KMS-11 (cell line): ENCODE measurements at regions not wholly inside any gene's neighbourhood (a gene's known extent, or its start where the extent isn't known, plus 50 kb on each side); places are given as distances from the start of the nearest gene placed in this dataset.

Experiments
- H2AFZ ChIP-seq: fragments of 200-600 bp; sonication (generic); 2 replicates; pipeline ENCODE4 v1.6.1; 2016; ENCODE audit warnings: antibody characterized with exemption, mixed run types, low read depth
- H3K27ac ChIP-seq: fragments of 200-600 bp; sonication (generic); 2 replicates; pipeline ENCODE4 v1.6.1; 2016; ENCODE audit warnings: mild to moderate bottlenecking, mixed run types
- H3K27me3 ChIP-seq: fragments of 200-600 bp; sonication (generic); 2 replicates; pipeline ENCODE4 v1.6.1; 2017; ENCODE audit warnings: mild to moderate bottlenecking, low read depth, mixed run types, moderate library complexity; ENCODE audit not compliant: insufficient read depth
- H3K36me3 ChIP-seq: fragments of 200-600 bp; sonication (generic); 2 replicates; pipeline ENCODE4 v1.6.1; 2017; ENCODE audit warnings: mild to moderate bottlenecking, mixed run types; ENCODE audit not compliant: insufficient read depth
- H3K4me1 ChIP-seq: fragments of 200-600 bp; sonication (generic); 2 replicates; pipeline ENCODE4 v1.6.1; 2016; ENCODE audit warnings: mild to moderate bottlenecking, low read depth, mixed run types; ENCODE audit not compliant: poor library complexity, severe bottlenecking
- H3K4me2 ChIP-seq: fragments of 200-600 bp; sonication (generic); 2 replicates; pipeline ENCODE4 v1.7.0; 2016; ENCODE audit warnings: mild to moderate bottlenecking, mixed run types
- H3K4me3 ChIP-seq: fragments of 200-600 bp; sonication (generic); IDR thresholded peaks from 2 replicates; pipeline ENCODE4 v1.6.1; 2017; ENCODE audit warnings: low read depth, low read length, mixed read lengths; ENCODE audit not compliant: insufficient read depth
- H3K79me2 ChIP-seq: fragments of 200-600 bp; sonication (generic); 2 replicates; pipeline ENCODE4 v1.6.1; 2016; ENCODE audit warnings: low read depth, mixed run types; ENCODE audit not compliant: insufficient read depth
- H3K9ac ChIP-seq: fragments of 200-600 bp; sonication (generic); 2 replicates; pipeline ENCODE4 v1.6.1; 2016; ENCODE audit warnings: mild to moderate bottlenecking, mixed run types
- H4K20me1 ChIP-seq: fragments of 200-600 bp; sonication (generic); 2 replicates; pipeline ENCODE4 v1.6.1; 2016; ENCODE audit warnings: mild to moderate bottlenecking, mixed run types; ENCODE audit not compliant: insufficient read depth
- CTCF ChIP-seq: fragments of 200-600 bp; sonication (generic); conservative IDR thresholded peaks from 2 replicates; pipeline ENCODE4 v1.6.1; 2017; ENCODE audit warnings: low read depth, mild to moderate bottlenecking, antibody characterized with exemption, low read length, moderate library complexity, mixed read lengths

DNA sequence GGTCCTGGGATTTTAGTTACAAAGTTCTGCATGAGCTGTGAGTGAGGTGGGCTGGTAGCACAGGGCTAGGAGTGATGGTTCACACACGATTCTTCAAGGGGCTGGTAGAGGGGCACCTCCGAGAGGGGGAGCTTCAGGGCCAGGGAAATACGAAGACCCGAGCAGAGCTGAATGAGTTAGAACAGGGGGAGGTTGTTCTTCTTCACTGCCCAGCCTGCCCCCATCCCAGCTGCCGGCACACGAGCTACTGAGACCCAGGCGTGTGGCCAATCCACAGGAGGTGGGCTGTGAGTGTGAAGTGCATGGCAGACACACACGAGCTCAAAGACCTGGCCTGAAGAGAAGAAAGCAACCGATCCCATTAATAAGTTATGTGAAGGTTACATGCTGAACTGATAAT, 256.2 kb upstream of the ZNF32 start:
- Histone ChIP-seq H3K4me1 (no peaks in the 10 kb centered on the region), H3K27ac (no peak overlapping the region), H4K20me1 (no peaks in the 10 kb centered on the region), H3K36me3 (no peaks in the 10 kb centered on the region), H3K4me2 (no peak overlapping the region), H3K27me3 (no peaks in the 10 kb centered on the region), H2AFZ (no peak overlapping the region), H3K4me3 (no peak overlapping the region), H3K9ac (no peak overlapping the region), H3K79me2 (no peaks in the 10 kb centered on the region)
- TF ChIP-seq CTCF: no peak

- Histone ChIP-seq H3K4me3 (no peak overlapping the region), H3K27me3 (no peaks in the 10 kb centered on the region), H2AFZ (no peak overlapping the region), H3K4me2 (no peak overlapping the region), H3K4me1 (no peaks in the 10 kb centered on the region), H3K79me2 (no peaks in the 10 kb centered on the region), H4K20me1 (no peaks in the 10 kb centered on the region), H3K9ac (no peak overlapping the region), H3K27ac (no peak overlapping the region), H3K36me3 (no peaks in the 10 kb centered on the region)
- TF ChIP-seq CTCF: no peak
Measured at GRCh38 chr10:43904301-43904700, 255.6 kb upstream of the ZNF32 start.

GRCh38 chr10:43903451-43903850, 254.8 kb upstream of the ZNF32 start:
- no peaks in the 10 kb centered on the region for H3K79me2 ChIP-seq
- no peak overlapping the region for H2AFZ ChIP-seq
- no peaks in the 10 kb centered on the region for H3K4me1 ChIP-seq
- no peak for TF ChIP-seq CTCF
- no peak overlapping the region for H3K4me2 ChIP-seq
- no peaks in the 10 kb centered on the region for H4K20me1 ChIP-seq
- no peak overlapping the region for H3K27ac ChIP-seq
- H3K9ac ChIP-seq: no peak overlapping the region
- H3K27me3 ChIP-seq: no peaks in the 10 kb centered on the region
- H3K4me3 ChIP-seq: no peak overlapping the region
- H3K36me3 ChIP-seq: no peaks in the 10 kb centered on the region

- no peaks in the 10 kb centered on the region for H3K4me1 ChIP-seq
- no peaks in the 10 kb centered on the region for H3K36me3 ChIP-seq
- no peak overlapping the region for H3K9ac ChIP-seq
- H3K27ac ChIP-seq: no peak overlapping the region
- H3K4me2 ChIP-seq: no peak overlapping the region
- H3K27me3 ChIP-seq: no peaks in the 10 kb centered on the region
- no peaks in the 10 kb centered on the region for H3K79me2 ChIP-seq
- H3K4me3 ChIP-seq: no peak overlapping the region
- H2AFZ ChIP-seq: no peak overlapping the region
- no peak for TF ChIP-seq CTCF
- no peaks in the 10 kb centered on the region for H4K20me1 ChIP-seq
Measured at GRCh38 chr10:43902842-43903241, 254.2 kb upstream of the ZNF32 start.
